ENCODE measurements at regions not wholly inside any gene's neighbourhood (a gene's known extent, or its start where the extent isn't known, plus 50 kb on each side); places are given as distances from the start of the nearest gene placed in this dataset.
"Not testable (repeated sequence)": the region's sequence is repeated elsewhere in the genome, so short reads cannot be mapped to it uniquely, and the experiment has no call there.

GRCh38 chr2:208906330-208906729 is 499.7 kb downstream of the PTH2R start:
- Histone ChIP-seq H3K36me3 (ENCODE audit: low read depth) (no peaks in the 10 kb centered on the region), H3K9me3 (ENCODE audit: severe bottlenecking) (no peaks in the 10 kb centered on the region), H3K27ac (ENCODE audit: poor library complexity, severe bottlenecking) (no peak overlapping the region), H3K4me1 (ENCODE audit: insufficient read depth, poor library complexity, severe bottlenecking) (no peaks in the 10 kb centered on the region), H3K4me3 (ENCODE audit: severe bottlenecking) (no peak overlapping the region), H3K27me3 (ENCODE audit: insufficient read depth, poor library complexity, severe bottlenecking) (no peaks in the 10 kb centered on the region)
- ATAC-seq (ENCODE audit: low read depth) (no peak), DNase-seq (ENCODE audit: low spot score) (no peak)
- no peak for TF ChIP-seq CTCF (IDR thresholded peaks at IDR 0.05; ENCODE audit: poor library complexity, severe bottlenecking)

DNA sequence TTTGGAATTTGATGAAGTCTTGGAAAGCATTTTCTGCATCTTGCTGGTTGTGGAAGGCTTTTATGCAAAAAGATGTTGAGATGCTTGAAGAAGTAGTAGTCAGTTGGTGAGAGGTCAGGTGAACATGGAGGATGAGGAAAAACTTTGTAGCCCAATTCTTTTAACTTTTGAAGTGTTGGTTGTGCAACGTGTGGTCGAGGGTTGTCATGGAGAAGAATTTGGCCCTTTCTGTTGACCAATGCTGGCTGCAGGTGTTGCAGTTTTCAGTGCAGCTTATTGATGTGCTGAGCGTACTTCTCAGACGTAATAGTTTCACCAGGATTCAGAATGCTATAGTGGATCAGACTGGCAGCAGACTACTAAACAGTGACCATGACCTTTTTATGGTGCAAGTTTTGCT is 508.4 kb upstream of the MAP2 start:
- no peaks in the 10 kb centered on the region for H3K36me3 ChIP-seq (ENCODE audit: low read depth)

GRCh38 chr2:208916881-208917280 is 507.0 kb upstream of the MAP2 start:
- Histone ChIP-seq H3K4me3 (ENCODE audit: severe bottlenecking) (no peak overlapping the region), H3K9me3 (ENCODE audit: severe bottlenecking) (no peaks in the 10 kb centered on the region), H3K27me3 (ENCODE audit: insufficient read depth, poor library complexity, severe bottlenecking) (no peaks in the 10 kb centered on the region), H3K36me3 (ENCODE audit: low read depth) (no peaks in the 10 kb centered on the region), H3K4me1 (ENCODE audit: insufficient read depth, poor library complexity, severe bottlenecking) (no peaks in the 10 kb centered on the region), H3K27ac (ENCODE audit: poor library complexity, severe bottlenecking) (no peak overlapping the region)
- no peak for TF ChIP-seq CTCF (IDR thresholded peaks at IDR 0.05; ENCODE audit: poor library complexity, severe bottlenecking)
- no peak for ATAC-seq (ENCODE audit: low read depth)
- no peak for DNase-seq (ENCODE audit: low spot score)

More for the DNA sequence above, 508.4 kb upstream of the MAP2 start:
- Histone ChIP-seq H3K27ac (ENCODE audit: poor library complexity, severe bottlenecking) (no peak overlapping the region), H3K4me3 (ENCODE audit: severe bottlenecking) (no peak overlapping the region), H3K9me3 (ENCODE audit: severe bottlenecking) (no peaks in the 10 kb centered on the region), H3K27me3 (ENCODE audit: insufficient read depth, poor library complexity, severe bottlenecking) (no peaks in the 10 kb centered on the region), H3K4me1 (ENCODE audit: insufficient read depth, poor library complexity, severe bottlenecking) (no peaks in the 10 kb centered on the region)
- TF ChIP-seq CTCF (IDR thresholded peaks at IDR 0.05; ENCODE audit: poor library complexity, severe bottlenecking): no peak
- no peak for DNase-seq (ENCODE audit: low spot score)
- no peak for ATAC-seq (ENCODE audit: low read depth)

- not testable (repeated sequence) for H3K36me3 ChIP-seq (ENCODE audit: low read depth); H3K27ac ChIP-seq (ENCODE audit: poor library complexity, severe bottlenecking)
Observed at GRCh38 chr2:208921358-208921757, 502.5 kb upstream of the MAP2 start.

GRCh38 chr2:208927867-208928266 is 496.0 kb upstream of the MAP2 start:
- TF ChIP-seq CTCF (IDR thresholded peaks at IDR 0.05; ENCODE audit: poor library complexity, severe bottlenecking): no peak
- no peaks in the 10 kb centered on the region for H3K27me3 ChIP-seq (ENCODE audit: insufficient read depth, poor library complexity, severe bottlenecking)
- no peak overlapping the region for H3K4me3 ChIP-seq (ENCODE audit: severe bottlenecking)
- ATAC-seq (ENCODE audit: low read depth) (no peak), DNase-seq (ENCODE audit: low spot score) (no peak)
- H3K4me1 ChIP-seq (ENCODE audit: insufficient read depth, poor library complexity, severe bottlenecking): no peaks in the 10 kb centered on the region
- H3K27ac ChIP-seq (ENCODE audit: poor library complexity, severe bottlenecking): no peak overlapping the region
- H3K9me3 ChIP-seq (ENCODE audit: severe bottlenecking): no peaks in the 10 kb centered on the region
- no peaks in the 10 kb centered on the region for H3K36me3 ChIP-seq (ENCODE audit: low read depth)

More at GRCh38 chr2:208921358-208921757, 502.5 kb upstream of the MAP2 start:
- ATAC-seq (ENCODE audit: low read depth); H3K4me3 ChIP-seq (ENCODE audit: severe bottlenecking); H3K4me1 ChIP-seq (ENCODE audit: insufficient read depth, poor library complexity, severe bottlenecking); H3K9me3 ChIP-seq (ENCODE audit: severe bottlenecking); DNase-seq (ENCODE audit: low spot score); H3K27me3 ChIP-seq (ENCODE audit: insufficient read depth, poor library complexity, severe bottlenecking): not testable (repeated sequence)

Data from RWPE2 (cell line).